NCI-H748 treated with DMSO at 0.1 percent for 48 hours (cell line): ENCODE measurements at regions not wholly inside any gene's neighbourhood (a gene's known extent, or its start where the extent isn't known, plus 50 kb on each side); places are given as distances from the start of the nearest gene placed in this dataset.
A peak's percentile ranks its signal among the peaks of the same experiment; 100 is the strongest.
"Not testable (repeated sequence)": the region's sequence is repeated elsewhere in the genome, so short reads cannot be mapped to it uniquely, and the experiment has no call there.

ENCODE experiments used
- DNase-seq: peaks from one replicate; lab custom pipeline; 2025; lab: John Stamatoyannopoulos, UW

- peak; percentile 48 for DNase-seq
Measured at GRCh38 chr11:69950120-69950519, 128.0 kb upstream of the ANO1 start.

DNA sequence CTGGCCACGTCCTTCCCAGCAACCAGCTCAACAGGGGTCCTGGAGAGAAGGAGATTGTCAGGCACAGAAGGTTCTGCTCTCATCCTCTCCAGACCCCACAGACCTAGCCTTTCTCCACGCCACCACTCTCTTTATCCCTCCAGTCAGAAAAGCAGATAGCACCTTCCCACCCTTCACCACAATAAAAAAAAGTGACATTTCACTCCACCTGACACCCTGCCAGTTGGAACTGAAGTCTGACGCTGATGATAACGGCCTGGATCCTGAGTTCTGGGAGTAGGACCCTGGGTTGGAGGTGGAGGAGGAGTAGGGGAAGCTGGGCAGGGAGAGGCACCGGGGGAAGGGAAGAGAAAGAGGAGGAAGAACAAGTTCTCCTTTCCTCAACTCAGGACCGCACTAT is 127.5 kb upstream of the ANO1 start:
- DNase-seq = no peak

DNA sequence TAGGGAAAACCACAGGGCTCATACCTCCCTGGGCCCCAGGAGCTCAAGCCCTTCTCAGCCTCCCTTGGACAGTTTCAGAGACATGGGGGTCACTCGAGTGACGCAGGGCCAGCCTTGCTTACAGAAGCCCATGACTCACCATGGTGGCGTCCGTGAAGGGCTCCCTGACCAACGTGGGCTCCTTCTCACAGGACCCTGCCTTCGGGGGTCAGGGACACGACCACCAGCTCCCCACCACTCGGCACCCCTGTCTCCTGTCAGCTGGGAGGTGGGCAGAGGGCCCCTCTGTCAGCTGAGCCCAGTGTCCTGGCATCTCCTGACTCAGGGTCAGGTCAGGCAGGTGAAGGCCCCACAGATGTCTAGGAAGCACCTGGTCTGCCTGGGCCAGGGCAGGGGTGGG is 126.3 kb upstream of the ANO1 start:
- no peak for DNase-seq

DNA sequence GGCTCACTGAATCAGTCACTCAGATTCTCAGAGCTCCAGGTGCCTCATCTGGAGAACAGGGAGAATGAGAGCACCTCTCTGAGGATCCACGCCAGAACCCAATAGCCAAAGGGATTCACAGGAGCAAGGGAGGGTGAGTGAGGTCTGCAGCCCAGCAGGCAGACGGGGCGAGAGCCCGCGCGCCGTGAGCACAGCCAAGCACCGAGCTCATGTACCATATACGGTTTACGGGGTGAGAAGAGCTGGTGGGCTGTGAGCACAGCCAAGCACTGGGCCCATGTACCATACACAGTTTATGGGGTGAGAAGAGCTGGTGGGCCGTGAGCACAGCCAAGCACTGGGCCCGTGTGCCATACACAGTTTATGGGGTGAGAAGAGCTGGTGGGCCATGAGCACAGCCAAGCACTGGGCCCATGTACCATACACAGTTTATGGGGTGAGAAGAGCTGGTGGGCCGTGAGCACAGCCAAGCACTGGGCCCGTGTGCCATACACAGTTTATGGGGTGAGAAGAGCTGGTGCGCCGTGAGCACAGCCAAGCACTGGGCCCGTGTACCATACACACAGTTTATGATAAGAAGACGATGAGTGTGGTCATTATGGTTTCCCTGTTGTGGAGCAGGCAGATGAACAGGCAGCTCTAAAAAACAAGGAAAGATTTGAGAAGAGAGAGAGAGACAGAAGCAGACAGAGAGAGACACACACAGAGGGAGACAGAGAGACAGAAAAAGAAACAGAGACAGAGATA is 125.7 kb upstream of the ANO1 start:
- not testable (repeated sequence) for DNase-seq

GRCh38 chr11:69953356-69953755 is 124.8 kb upstream of the ANO1 start:
- DNase-seq = no peak

- no peak for DNase-seq
Measured at GRCh38 chr11:69954756-69955155, 123.4 kb upstream of the ANO1 start.

DNA sequence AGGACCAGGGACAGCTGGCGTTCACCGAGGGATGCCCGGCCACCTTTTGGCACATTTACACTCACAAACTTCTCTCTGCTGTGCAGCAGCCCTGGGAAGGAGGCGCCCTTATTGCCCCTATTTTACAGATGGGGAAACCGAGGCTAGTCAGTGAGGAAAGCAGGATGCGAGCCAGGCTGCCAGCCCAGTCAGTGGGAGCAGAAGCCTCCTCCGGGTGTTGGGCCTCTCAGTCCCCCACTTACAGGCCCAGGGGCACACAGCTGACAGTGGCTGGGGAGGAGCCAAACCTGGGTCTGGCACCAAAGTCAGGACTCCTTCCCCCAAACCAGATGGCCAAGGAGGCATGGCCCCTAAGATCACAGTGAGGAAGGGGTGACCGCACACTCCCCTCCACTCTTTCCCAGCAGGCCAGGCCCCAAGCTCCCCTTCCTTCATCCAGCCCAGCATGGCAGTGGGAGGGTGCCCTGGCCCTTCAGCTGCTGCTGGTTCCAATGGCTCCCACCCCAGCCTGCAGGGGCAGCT is 121.4 kb upstream of the ANO1 start:
- no peak for DNase-seq

DNA sequence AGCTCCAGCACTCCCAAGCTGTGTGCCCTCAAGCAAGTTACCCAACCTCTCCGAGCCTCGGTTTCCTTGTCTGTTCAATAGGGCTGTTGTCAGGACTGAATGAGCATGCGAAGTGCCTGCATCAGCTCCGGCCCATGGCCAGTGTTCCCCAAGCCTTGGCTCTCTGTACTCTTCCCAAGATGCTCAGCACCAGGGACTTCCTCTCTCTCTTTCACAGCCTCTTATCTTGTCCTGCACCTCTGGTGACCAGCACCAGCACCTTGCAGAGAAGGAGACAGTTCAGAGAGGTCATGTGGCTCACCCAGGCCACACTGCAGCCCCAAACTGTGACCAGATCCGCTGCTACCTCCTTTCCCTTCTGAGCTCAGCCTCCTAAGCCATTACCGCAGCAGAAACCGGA is 120.3 kb upstream of the ANO1 start:
- no peak for DNase-seq

- DNase-seq = no peak
Measured at GRCh38 chr11:69958308-69958707, 119.8 kb upstream of the ANO1 start.

DNA sequence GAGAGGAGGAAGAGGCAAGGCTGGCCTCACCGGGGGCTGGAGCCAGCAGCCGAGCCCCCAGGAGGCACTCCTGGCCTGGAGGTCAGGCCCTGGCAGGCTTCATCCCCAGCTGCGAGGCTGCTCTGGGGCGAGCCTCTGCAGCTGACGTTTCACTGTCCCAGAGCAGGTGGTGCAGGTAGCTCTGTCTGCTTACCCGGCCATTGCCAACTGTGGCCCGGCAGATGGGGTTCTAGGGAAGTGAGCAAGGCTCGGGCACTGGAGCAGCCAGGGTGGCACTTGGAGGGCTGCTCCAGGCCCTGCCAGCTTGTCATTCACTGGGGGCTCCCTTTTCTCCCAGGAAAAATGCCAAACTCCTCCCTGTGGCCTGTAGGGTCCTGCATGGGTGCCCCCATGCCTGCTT is 118.7 kb upstream of the ANO1 start:
- no peak for DNase-seq

- no peak for DNase-seq
Measured at GRCh38 chr11:69961738-69962137, 116.4 kb upstream of the ANO1 start.

DNA sequence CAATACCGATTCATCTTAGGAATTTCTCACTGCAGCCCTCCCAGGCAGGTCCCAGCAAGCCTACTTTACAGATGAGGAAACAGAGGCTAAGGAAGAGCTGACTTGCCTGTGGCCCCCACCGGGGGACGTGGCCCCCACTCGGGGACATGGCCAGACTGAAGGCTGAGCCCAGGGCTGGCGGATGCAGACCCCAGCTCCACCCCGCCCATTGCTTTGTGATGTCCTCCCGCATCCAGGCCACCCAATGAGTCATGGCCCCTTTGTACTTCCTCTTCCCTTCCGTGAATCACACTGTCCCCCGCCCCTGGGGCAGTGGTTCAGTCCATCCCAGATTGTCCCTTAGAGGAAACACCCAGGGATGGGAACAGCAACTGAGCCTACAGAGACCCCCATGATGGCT is 116.0 kb upstream of the ANO1 start:
- DNase-seq = no peak

- DNase-seq = no peak
Measured at GRCh38 chr11:69963533-69964246, 114.4 kb upstream of the ANO1 start.

- DNase-seq = no peak
Measured at GRCh38 chr11:69964247-69964643, 113.9 kb upstream of the ANO1 start.

- no peak for DNase-seq
Measured at GRCh38 chr11:69965821-69966582, 112.1 kb upstream of the ANO1 start.

- DNase-seq = no peak
Measured at GRCh38 chr11:69966583-69966835, 111.6 kb upstream of the ANO1 start.

DNA sequence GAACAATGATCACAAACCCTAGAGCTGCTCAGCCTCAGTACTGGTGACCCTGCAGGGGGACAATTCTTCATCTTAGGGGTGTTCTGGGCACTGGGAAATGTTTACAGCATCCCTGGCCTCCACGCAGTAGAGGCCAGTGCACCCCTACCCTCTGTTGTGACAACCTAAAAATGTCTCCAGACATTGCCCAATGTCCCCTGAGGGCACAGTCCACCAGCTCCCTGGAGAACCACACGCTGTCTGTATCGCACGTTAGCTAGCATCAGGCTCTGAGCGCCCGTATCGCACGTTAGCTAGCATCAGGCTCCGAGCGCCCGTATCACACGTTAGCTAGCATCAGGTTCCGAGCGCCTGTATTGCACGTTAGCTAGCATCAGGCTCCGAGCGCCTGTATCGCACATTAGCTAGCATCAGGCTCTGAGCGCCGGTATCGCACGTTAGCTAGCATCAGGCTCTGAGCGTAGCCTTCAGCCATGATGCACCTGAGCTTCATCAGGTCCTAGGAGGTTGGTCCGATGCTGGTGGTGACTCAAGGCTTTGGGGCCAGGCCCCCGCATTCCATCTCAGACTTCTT is 111.1 kb upstream of the ANO1 start:
- no peak for DNase-seq

GRCh38 chr11:69967484-69967883 is 110.6 kb upstream of the ANO1 start:
- DNase-seq = no peak

GRCh38 chr11:69968396-69969347 is 109.4 kb upstream of the ANO1 start:
- no peak for DNase-seq

GRCh38 chr11:69969890-69970784 is 108.0 kb upstream of the ANO1 start:
- DNase-seq = no peak
